ENCODE measurements at regions not wholly inside any gene's neighbourhood (a gene's known extent, or its start where the extent isn't known, plus 50 kb on each side); places are given as distances from the start of the nearest gene placed in this dataset.

DNA sequence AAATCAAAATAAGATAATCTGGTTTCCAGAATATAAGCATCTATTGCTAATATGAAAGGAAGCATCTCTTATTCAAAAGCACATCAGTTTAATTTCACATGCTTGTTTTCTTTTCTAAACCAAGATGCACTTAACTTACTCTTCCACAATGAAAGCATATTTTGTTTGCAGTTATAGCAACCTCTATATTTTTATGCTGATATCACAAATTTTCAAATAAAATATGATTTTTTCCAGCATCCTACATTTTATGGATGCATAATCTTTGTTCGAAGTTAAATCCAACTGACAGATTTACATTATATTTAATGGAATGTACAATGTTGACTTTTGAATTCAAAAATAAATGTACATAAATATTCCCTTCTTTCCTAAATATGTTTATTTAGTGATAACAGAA is 978.3 kb upstream of the B3GALT2 start:
- TF ChIP-seq POLR2A (IDR thresholded peaks at IDR 0.05) (no peak), EP300 (IDR thresholded peaks at IDR 0.05) (no peak)
- TF ChIP-seq, protein P1, sequence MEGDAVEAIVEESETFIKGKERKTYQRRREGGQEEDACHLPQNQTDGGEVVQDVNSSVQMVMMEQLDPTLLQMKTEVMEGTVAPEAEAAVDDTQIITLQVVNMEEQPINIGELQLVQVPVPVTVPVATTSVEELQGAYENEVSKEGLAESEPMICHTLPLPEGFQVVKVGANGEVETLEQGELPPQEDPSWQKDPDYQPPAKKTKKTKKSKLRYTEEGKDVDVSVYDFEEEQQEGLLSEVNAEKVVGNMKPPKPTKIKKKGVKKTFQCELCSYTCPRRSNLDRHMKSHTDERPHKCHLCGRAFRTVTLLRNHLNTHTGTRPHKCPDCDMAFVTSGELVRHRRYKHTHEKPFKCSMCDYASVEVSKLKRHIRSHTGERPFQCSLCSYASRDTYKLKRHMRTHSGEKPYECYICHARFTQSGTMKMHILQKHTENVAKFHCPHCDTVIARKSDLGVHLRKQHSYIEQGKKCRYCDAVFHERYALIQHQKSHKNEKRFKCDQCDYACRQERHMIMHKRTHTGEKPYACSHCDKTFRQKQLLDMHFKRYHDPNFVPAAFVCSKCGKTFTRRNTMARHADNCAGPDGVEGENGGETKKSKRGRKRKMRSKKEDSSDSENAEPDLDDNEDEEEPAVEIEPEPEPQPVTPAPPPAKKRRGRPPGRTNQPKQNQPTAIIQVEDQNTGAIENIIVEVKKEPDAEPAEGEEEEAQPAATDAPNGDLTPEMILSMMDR (IDR thresholded peaks at IDR 0.05), result no peak
